T-helper 1 cell treated with Interleukin-12 subunit alpha and Interleukin-12 subunit beta and Interleukin-4 antibody, amounts not matched to agents 30 μg/mL and 1 μg/mL, for 36 hours (primary cell): ENCODE measurements at regions not wholly inside any gene's neighbourhood (a gene's known extent, or its start where the extent isn't known, plus 50 kb on each side); places are given as distances from the start of the nearest gene placed in this dataset.

ENCODE experiments used
- H3K27ac Mint-ChIP-seq: one replicate; pipeline ENCODE4 v1.8.0; 2021; ENCODE audit warnings: mild to moderate bottlenecking, mixed read lengths
- H3K27me3 Mint-ChIP-seq: one replicate; pipeline ENCODE4 v1.8.0; 2021; ENCODE audit warnings: low read depth, mixed read lengths
- H3K36me3 Mint-ChIP-seq: one replicate; pipeline ENCODE4 v1.8.0; 2021; ENCODE audit warnings: low read depth, mixed read lengths
- H3K4me1 Mint-ChIP-seq: one replicate; pipeline ENCODE4 v1.8.0; 2021; ENCODE audit warnings: low read depth, mixed read lengths
- H3K4me3 Mint-ChIP-seq: one replicate; pipeline ENCODE4 v1.8.0; 2021; ENCODE audit warnings: mild to moderate bottlenecking, moderate library complexity, mixed read lengths
- H3K9me3 Mint-ChIP-seq: one replicate; pipeline ENCODE4 v1.8.0; 2021; ENCODE audit warnings: mixed read lengths

- peaks cover 7% of the 10 kb centered on the region for H3K27me3 Mint-ChIP-seq
- no peak overlapping the region for H3K27ac Mint-ChIP-seq
- H3K36me3 Mint-ChIP-seq, result no peaks in the 10 kb centered on the region
- no peaks in the 10 kb centered on the region for H3K9me3 Mint-ChIP-seq
- H3K4me3 Mint-ChIP-seq, result no peak overlapping the region
- H3K4me1 Mint-ChIP-seq, result peaks cover 2% of the 10 kb centered on the region
Measured at GRCh38 chr6:12585497-12585958, 131.0 kb upstream of the PHACTR1 start.

GRCh38 chr6:12586721-12587480 is 129.7 kb upstream of the PHACTR1 start:
- Mint-ChIP-seq H3K36me3 (no peaks in the 10 kb centered on the region), H3K9me3 (no peaks in the 10 kb centered on the region), H3K4me1 (peaks cover 2% of the 10 kb centered on the region), H3K27me3 (peaks cover 7% of the 10 kb centered on the region), H3K4me3 (no peak overlapping the region), H3K27ac (no peak overlapping the region)

GRCh38 chr6:12590901-12591300 is 125.7 kb upstream of the PHACTR1 start:
- Mint-ChIP-seq H3K27ac (no peak overlapping the region), H3K27me3 (peaks cover 17% of the 10 kb centered on the region), H3K4me3 (no peak overlapping the region), H3K9me3 (no peaks in the 10 kb centered on the region), H3K36me3 (no peaks in the 10 kb centered on the region), H3K4me1 (peaks cover 7% of the 10 kb centered on the region)

GRCh38 chr6:12592634-12593033 is 123.9 kb upstream of the PHACTR1 start:
- no peak overlapping the region for H3K27ac Mint-ChIP-seq
- no peak overlapping the region for H3K4me3 Mint-ChIP-seq
- H3K36me3 Mint-ChIP-seq, result no peaks in the 10 kb centered on the region
- H3K4me1 Mint-ChIP-seq, result peaks cover 5% of the 10 kb centered on the region
- no peaks in the 10 kb centered on the region for H3K9me3 Mint-ChIP-seq
- H3K27me3 Mint-ChIP-seq, result peaks cover 17% of the 10 kb centered on the region

- Mint-ChIP-seq H3K36me3 (no peaks in the 10 kb centered on the region), H3K9me3 (no peaks in the 10 kb centered on the region), H3K4me1 (peaks cover 5% of the 10 kb centered on the region), H3K27ac (no peak overlapping the region), H3K4me3 (no peak overlapping the region), H3K27me3 (peaks cover 11% of the 10 kb centered on the region)
Measured at GRCh38 chr6:12593771-12594529, 122.6 kb upstream of the PHACTR1 start.

- Mint-ChIP-seq H3K9me3 (no peaks in the 10 kb centered on the region), H3K27ac (no peak overlapping the region), H3K27me3 (peaks cover 10% of the 10 kb centered on the region), H3K36me3 (no peaks in the 10 kb centered on the region), H3K4me3 (no peak overlapping the region), H3K4me1 (peaks cover 5% of the 10 kb centered on the region)
Measured at GRCh38 chr6:12594530-12594893, 122.1 kb upstream of the PHACTR1 start.

- peaks cover 10% of the 10 kb centered on the region for H3K27me3 Mint-ChIP-seq
- H3K4me1 Mint-ChIP-seq, result peaks cover 5% of the 10 kb centered on the region
- H3K9me3 Mint-ChIP-seq, result no peaks in the 10 kb centered on the region
- no peak overlapping the region for H3K4me3 Mint-ChIP-seq
- H3K27ac Mint-ChIP-seq, result no peak overlapping the region
- H3K36me3 Mint-ChIP-seq, result no peaks in the 10 kb centered on the region
Measured at GRCh38 chr6:12595161-12595811, 121.3 kb upstream of the PHACTR1 start.

- no peaks in the 10 kb centered on the region for H3K36me3 Mint-ChIP-seq
- no peak overlapping the region for H3K4me3 Mint-ChIP-seq
- H3K27ac Mint-ChIP-seq, result no peak overlapping the region
- no peaks in the 10 kb centered on the region for H3K9me3 Mint-ChIP-seq
- peaks cover 14% of the 10 kb centered on the region for H3K27me3 Mint-ChIP-seq
- peaks cover 5% of the 10 kb centered on the region for H3K4me1 Mint-ChIP-seq
Measured at GRCh38 chr6:12596731-12597130, 119.8 kb upstream of the PHACTR1 start.

GRCh38 chr6:12598919-12599318 is 117.6 kb upstream of the PHACTR1 start:
- no peaks in the 10 kb centered on the region for H3K36me3 Mint-ChIP-seq
- H3K9me3 Mint-ChIP-seq, result no peaks in the 10 kb centered on the region
- peaks cover 5% of the 10 kb centered on the region for H3K4me1 Mint-ChIP-seq
- peaks cover 14% of the 10 kb centered on the region for H3K27me3 Mint-ChIP-seq
- no peak overlapping the region for H3K4me3 Mint-ChIP-seq
- no peak overlapping the region for H3K27ac Mint-ChIP-seq

GRCh38 chr6:12601881-12602280 is 114.7 kb upstream of the PHACTR1 start:
- Mint-ChIP-seq H3K27me3 (peaks cover 4% of the 10 kb centered on the region), H3K9me3 (no peaks in the 10 kb centered on the region), H3K27ac (no peak overlapping the region), H3K4me3 (no peak overlapping the region), H3K4me1 (peaks cover 8% of the 10 kb centered on the region), H3K36me3 (no peaks in the 10 kb centered on the region)

- H3K9me3 Mint-ChIP-seq, result no peaks in the 10 kb centered on the region
Measured at GRCh38 chr6:12602342-12602741, 114.2 kb upstream of the PHACTR1 start.

GRCh38 chr6:12602951-12603672 is 113.5 kb upstream of the PHACTR1 start:
- Mint-ChIP-seq H3K9me3 (no peaks in the 10 kb centered on the region), H3K27ac (no peak overlapping the region), H3K4me3 (no peak overlapping the region), H3K4me1 (peaks cover 17% of the 10 kb centered on the region), H3K36me3 (no peaks in the 10 kb centered on the region), H3K27me3 (peaks cover 4% of the 10 kb centered on the region)

More at GRCh38 chr6:12602342-12602741, 114.2 kb upstream of the PHACTR1 start:
- peaks cover 11% of the 10 kb centered on the region for H3K4me1 Mint-ChIP-seq
- peaks cover 4% of the 10 kb centered on the region for H3K27me3 Mint-ChIP-seq
- H3K36me3 Mint-ChIP-seq, result no peaks in the 10 kb centered on the region
- no peak overlapping the region for H3K27ac Mint-ChIP-seq
- H3K4me3 Mint-ChIP-seq, result no peak overlapping the region

GRCh38 chr6:12603673-12604049 is 112.9 kb upstream of the PHACTR1 start:
- H3K4me3 Mint-ChIP-seq, result no peak overlapping the region
- no peaks in the 10 kb centered on the region for H3K36me3 Mint-ChIP-seq
- no peaks in the 10 kb centered on the region for H3K9me3 Mint-ChIP-seq
- peaks cover 22% of the 10 kb centered on the region for H3K4me1 Mint-ChIP-seq
- peaks cover 4% of the 10 kb centered on the region for H3K27me3 Mint-ChIP-seq
- H3K27ac Mint-ChIP-seq, result no peak overlapping the region

- H3K27ac Mint-ChIP-seq, result no peak overlapping the region
- no peaks in the 10 kb centered on the region for H3K36me3 Mint-ChIP-seq
- H3K4me1 Mint-ChIP-seq, result peaks cover 24% of the 10 kb centered on the region
- H3K9me3 Mint-ChIP-seq, result no peaks in the 10 kb centered on the region
- peak overlapping the region; percentile 11 for H3K4me3 Mint-ChIP-seq
- peaks cover under 1% of the 10 kb centered on the region for H3K27me3 Mint-ChIP-seq
Measured at GRCh38 chr6:12605888-12606345, 110.7 kb upstream of the PHACTR1 start.
